Naive B cell (primary cell): ENCODE measurements at regions not wholly inside any gene's neighbourhood (a gene's known extent, or its start where the extent isn't known, plus 50 kb on each side); places are given as distances from the start of the nearest gene placed in this dataset.

Experiments used
- ATAC-seq, 2 donors: fragments of 150-1000 bp; cut with Tn5 transposase; 2 replicates each; pipeline ENCODE4 v1.10.0; 2021; ENCODE audit warnings: low read depth in 2 of 2, mild to moderate bottlenecking in 2 of 2, moderate library complexity in 2 of 2
- DNase-seq: peaks from one replicate; pipeline ENCODE4 v3.0.0; 2022
- H3K27ac Mint-ChIP-seq, 6 donors: one replicate each; pipeline ENCODE4 v1.8.0; 2020 to 2022; ENCODE audit warnings: mild to moderate bottlenecking in 6 of 6, mixed read lengths in 6 of 6, moderate library complexity in 5 of 6, inconsistent platforms in 2 of 6
- H3K27me3 Mint-ChIP-seq, 3 donors: one replicate each; pipeline ENCODE4 v1.8.0; 2021 to 2022; ENCODE audit warnings: mixed read lengths in 3 of 3, mild to moderate bottlenecking in 1 of 3
- H3K36me3 Mint-ChIP-seq, 2 donors: one replicate each; pipeline ENCODE4 v1.8.0; 2020 to 2022; ENCODE audit warnings: mixed read lengths in 2 of 2, inconsistent platforms in 1 of 2, mild to moderate bottlenecking in 1 of 2
- H3K4me1 Mint-ChIP-seq, 3 donors: one replicate each; pipeline ENCODE4 v1.8.0; 2020 to 2022; ENCODE audit warnings: mixed read lengths in 3 of 3, inconsistent platforms in 1 of 3, mild to moderate bottlenecking in 1 of 3, moderate library complexity in 1 of 3
- H3K4me3 Mint-ChIP-seq, 8 donors: one replicate each; pipeline ENCODE4 v1.8.0; 2020 to 2022; ENCODE audit warnings: mild to moderate bottlenecking in 8 of 8, mixed read lengths in 8 of 8, moderate library complexity in 8 of 8, inconsistent platforms in 2 of 8
- H3K9me3 Mint-ChIP-seq, 7 donors: one replicate each; pipeline ENCODE4 v1.8.0; 2020 to 2022; ENCODE audit warnings: mixed read lengths in 7 of 7, mild to moderate bottlenecking in 5 of 7, inconsistent platforms in 2 of 7, moderate library complexity in 1 of 7

- Mint-ChIP-seq H3K4me1 (no peaks in the 10 kb centered on the region), H3K27me3 (no peaks in the 10 kb centered on the region)
- ATAC-seq = no peak
Observed at GRCh38 chr18:38362286-38362792, 796.7 kb upstream of the CELF4 start.

DNA sequence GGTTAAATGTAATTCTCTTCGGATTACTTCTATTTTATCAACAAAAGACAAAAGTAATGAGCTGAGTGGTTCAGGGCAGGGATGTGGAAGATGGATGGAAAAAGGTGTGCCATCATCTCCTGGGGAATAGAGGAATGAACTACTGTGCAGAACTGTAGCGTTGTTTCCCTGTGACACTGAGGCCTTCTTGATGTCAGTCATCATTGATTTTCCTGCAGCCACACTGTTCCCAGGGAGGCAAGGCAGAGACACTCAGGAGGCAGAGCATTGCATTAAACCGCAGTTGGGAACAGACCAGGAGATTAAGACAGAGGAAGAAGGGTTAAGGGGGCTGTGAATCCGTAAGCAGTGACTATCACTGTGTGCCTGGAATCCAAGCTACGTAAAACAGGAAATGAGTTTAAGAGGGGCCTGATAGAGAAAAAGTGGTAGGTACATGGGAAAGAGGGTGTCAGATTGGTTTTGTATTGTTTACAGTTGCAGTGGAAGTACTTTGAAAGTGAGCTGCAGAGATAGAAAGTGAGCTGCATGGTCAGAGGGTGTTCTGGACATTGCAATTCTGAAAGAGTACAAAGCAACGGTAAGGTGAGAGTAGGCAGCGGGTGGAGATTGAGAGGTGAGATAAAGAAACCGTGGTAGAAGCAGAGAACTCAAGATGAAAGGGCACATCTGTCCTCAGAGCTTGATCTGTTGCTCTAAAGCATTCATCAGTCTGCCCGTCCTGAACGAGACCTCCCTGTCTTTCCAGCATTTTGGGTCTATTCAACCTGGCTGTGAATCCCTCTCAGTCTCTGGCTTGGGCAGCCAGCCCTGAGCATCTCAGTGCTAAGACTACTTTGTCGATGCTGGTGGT, 793.4 kb upstream of the CELF4 start:
- Mint-ChIP-seq H3K4me1 (no peaks in the 10 kb centered on the region), H3K9me3 (peaks cover 0 to 4% (median 3%) of the 10 kb centered on the region in 7 donors), H3K27ac (peak overlapping the region in 1 of 6 donors; percentile 29), H3K36me3 (no peaks in the 10 kb centered on the region), H3K4me3 (no peak overlapping the region), H3K27me3 (no peaks in the 10 kb centered on the region)
- no peak for DNase-seq
- ATAC-seq = no peak

More at GRCh38 chr18:38362286-38362792, 796.7 kb upstream of the CELF4 start:
- Mint-ChIP-seq H3K9me3 (peaks cover 0 to 4% (median 2%) of the 10 kb centered on the region in 7 donors), H3K4me3 (no peak overlapping the region), H3K36me3 (no peaks in the 10 kb centered on the region), H3K27ac (no peak overlapping the region)
- DNase-seq = no peak

- DNase-seq = no peak
- peaks cover 0 to 4% (median 1%) of the 10 kb centered on the region in 7 donors for H3K9me3 Mint-ChIP-seq
- no peak overlapping the region for H3K27ac Mint-ChIP-seq
- no peak for ATAC-seq
- H3K4me3 Mint-ChIP-seq = no peak overlapping the region
- H3K4me1 Mint-ChIP-seq = no peaks in the 10 kb centered on the region
- no peaks in the 10 kb centered on the region for H3K36me3 Mint-ChIP-seq
- H3K27me3 Mint-ChIP-seq = no peaks in the 10 kb centered on the region
Observed at GRCh38 chr18:38353149-38353548, 787.6 kb upstream of the CELF4 start.

- DNase-seq (no peak), ATAC-seq (no peak)
- Mint-ChIP-seq H3K36me3 (no peaks in the 10 kb centered on the region), H3K4me3 (peak overlapping the region in 1 of 8 donors; percentile 6), H3K4me1 (no peaks in the 10 kb centered on the region), H3K9me3 (peaks cover 0 to 4% (median 2%) of the 10 kb centered on the region in 7 donors), H3K27me3 (no peaks in the 10 kb centered on the region), H3K27ac (no peak overlapping the region)
Observed at GRCh38 chr18:38350141-38350540, 784.5 kb upstream of the CELF4 start.

GRCh38 chr18:38330573-38330972, 765.0 kb upstream of the CELF4 start:
- H3K4me3 Mint-ChIP-seq = no peak overlapping the region
- no peak for ATAC-seq
- H3K9me3 Mint-ChIP-seq = peaks cover 0 to 6% (median 0%) of the 10 kb centered on the region in 7 donors
- H3K36me3 Mint-ChIP-seq = no peaks in the 10 kb centered on the region
- no peak overlapping the region for H3K27ac Mint-ChIP-seq
- H3K4me1 Mint-ChIP-seq = no peaks in the 10 kb centered on the region
- no peak for DNase-seq
- no peaks in the 10 kb centered on the region for H3K27me3 Mint-ChIP-seq

- H3K4me3 Mint-ChIP-seq = no peak overlapping the region
- ATAC-seq = no peak
- no peaks in the 10 kb centered on the region for H3K36me3 Mint-ChIP-seq
- H3K27me3 Mint-ChIP-seq = no peaks in the 10 kb centered on the region
- H3K4me1 Mint-ChIP-seq = no peaks in the 10 kb centered on the region
- no peak overlapping the region for H3K27ac Mint-ChIP-seq
- DNase-seq = no peak
- peaks cover 0 to 13% (median 0%) of the 10 kb centered on the region in 7 donors for H3K9me3 Mint-ChIP-seq
Observed at GRCh38 chr18:38329145-38329544, 763.5 kb upstream of the CELF4 start.

- Mint-ChIP-seq H3K4me3 (no peak overlapping the region), H3K4me1 (no peaks in the 10 kb centered on the region), H3K27ac (no peak overlapping the region), H3K27me3 (no peaks in the 10 kb centered on the region), H3K9me3 (peaks cover 0 to 18% (median 0%) of the 10 kb centered on the region in 7 donors), H3K36me3 (no peaks in the 10 kb centered on the region)
- no peak for DNase-seq
- ATAC-seq = no peak
Observed at GRCh38 chr18:38322206-38322605, 756.6 kb upstream of the CELF4 start.

GRCh38 chr18:38321262-38321661, 755.7 kb upstream of the CELF4 start:
- Mint-ChIP-seq H3K36me3 (no peaks in the 10 kb centered on the region), H3K27me3 (no peaks in the 10 kb centered on the region), H3K4me1 (no peaks in the 10 kb centered on the region), H3K27ac (no peak overlapping the region), H3K4me3 (no peak overlapping the region), H3K9me3 (peaks cover 0 to 14% (median 0%) of the 10 kb centered on the region in 7 donors)
- no peak for ATAC-seq
- DNase-seq = no peak

DNA sequence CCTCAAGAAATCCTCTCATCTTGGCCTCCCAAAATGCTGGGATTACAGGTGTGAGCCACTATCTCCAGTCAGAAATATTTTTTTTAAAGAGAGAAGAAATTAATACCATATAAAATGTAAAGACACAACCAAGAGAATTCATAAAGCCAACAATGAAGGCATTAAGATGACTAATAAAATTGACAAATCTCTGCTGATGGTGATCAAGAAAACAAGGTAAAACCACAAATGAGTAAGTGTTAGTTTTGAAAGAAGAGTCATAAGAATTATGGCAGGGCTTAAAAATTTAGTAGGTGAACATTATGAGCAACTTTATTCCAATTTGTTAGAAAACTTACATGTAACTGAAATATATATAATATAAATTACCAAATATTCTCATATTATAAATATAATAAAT, 752.8 kb upstream of the CELF4 start:
- no peak overlapping the region for H3K4me3 Mint-ChIP-seq
- no peaks in the 10 kb centered on the region for H3K36me3 Mint-ChIP-seq
- no peak overlapping the region for H3K27ac Mint-ChIP-seq
- H3K9me3 Mint-ChIP-seq = peaks cover 0 to 9% (median 3%) of the 10 kb centered on the region in 7 donors
- no peaks in the 10 kb centered on the region for H3K4me1 Mint-ChIP-seq
- ATAC-seq (no peak), DNase-seq (no peak)
- no peaks in the 10 kb centered on the region for H3K27me3 Mint-ChIP-seq

- H3K27me3 Mint-ChIP-seq = no peaks in the 10 kb centered on the region
- ATAC-seq (no peak), DNase-seq (no peak)
- H3K27ac Mint-ChIP-seq = no peak overlapping the region
- peaks cover 0 to 10% (median 4%) of the 10 kb centered on the region in 7 donors for H3K9me3 Mint-ChIP-seq
- no peaks in the 10 kb centered on the region for H3K4me1 Mint-ChIP-seq
- no peak overlapping the region for H3K4me3 Mint-ChIP-seq
- no peaks in the 10 kb centered on the region for H3K36me3 Mint-ChIP-seq
Observed at GRCh38 chr18:38313831-38314230, 748.2 kb upstream of the CELF4 start.

DNA sequence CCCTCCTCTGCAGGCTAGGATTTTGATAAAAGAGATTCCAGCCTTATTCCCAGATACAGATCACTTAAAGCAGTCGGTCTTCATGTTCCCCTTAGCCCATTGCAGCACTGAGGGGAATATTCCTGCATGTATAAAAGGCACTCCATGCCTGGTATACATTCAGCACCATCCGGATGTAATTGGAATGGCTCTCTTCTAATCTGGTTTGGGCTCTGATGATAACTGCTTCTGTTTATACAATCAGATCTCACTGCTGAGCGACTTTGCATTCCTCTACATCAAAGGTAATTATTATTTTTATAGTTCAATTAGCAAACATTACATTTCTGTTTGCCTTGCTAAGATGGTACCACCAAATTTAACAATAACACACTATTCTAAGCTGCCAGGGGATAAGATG, 746.9 kb upstream of the CELF4 start:
- H3K27me3 Mint-ChIP-seq = no peaks in the 10 kb centered on the region
- H3K27ac Mint-ChIP-seq = no peak overlapping the region
- no peaks in the 10 kb centered on the region for H3K36me3 Mint-ChIP-seq
- ATAC-seq = no peak
- H3K4me1 Mint-ChIP-seq = no peaks in the 10 kb centered on the region
- no peak overlapping the region for H3K4me3 Mint-ChIP-seq
- DNase-seq = no peak
- H3K9me3 Mint-ChIP-seq = peaks cover 0 to 10% (median 5%) of the 10 kb centered on the region in 7 donors

DNA sequence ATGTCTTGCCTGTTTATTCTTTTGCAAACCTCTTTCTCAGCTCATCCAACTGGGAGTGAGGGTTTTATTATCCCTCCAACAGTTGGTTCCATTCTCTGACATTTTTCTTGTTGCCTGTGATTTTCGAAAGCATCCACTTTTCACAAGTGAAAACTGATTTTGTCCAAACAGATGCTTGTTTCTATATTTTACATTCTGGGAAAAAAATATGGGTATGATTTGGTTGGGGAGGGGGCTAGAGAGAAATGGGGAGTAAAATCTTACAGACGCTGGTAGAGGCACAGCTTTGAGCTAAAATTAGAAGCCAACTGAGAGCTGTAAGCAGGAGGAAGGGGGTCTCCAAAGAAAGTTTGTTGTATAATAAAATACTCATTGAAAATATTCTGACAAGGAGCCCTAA, 745.3 kb upstream of the CELF4 start:
- DNase-seq (no peak), ATAC-seq (no peak)
- no peaks in the 10 kb centered on the region for H3K27me3 Mint-ChIP-seq
- H3K4me3 Mint-ChIP-seq = no peak overlapping the region
- no peaks in the 10 kb centered on the region for H3K36me3 Mint-ChIP-seq
- peaks cover 0 to 10% (median 5%) of the 10 kb centered on the region in 7 donors for H3K9me3 Mint-ChIP-seq
- no peak overlapping the region for H3K27ac Mint-ChIP-seq
- H3K4me1 Mint-ChIP-seq = no peaks in the 10 kb centered on the region

GRCh38 chr18:38307914-38308313, 742.3 kb upstream of the CELF4 start:
- ATAC-seq (no peak), DNase-seq (no peak)
- peaks cover 0 to 9% (median 2%) of the 10 kb centered on the region in 7 donors for H3K9me3 Mint-ChIP-seq
- no peak overlapping the region for H3K4me3 Mint-ChIP-seq
- no peaks in the 10 kb centered on the region for H3K27me3 Mint-ChIP-seq
- H3K36me3 Mint-ChIP-seq = no peaks in the 10 kb centered on the region
- no peaks in the 10 kb centered on the region for H3K4me1 Mint-ChIP-seq
- H3K27ac Mint-ChIP-seq = no peak overlapping the region

DNA sequence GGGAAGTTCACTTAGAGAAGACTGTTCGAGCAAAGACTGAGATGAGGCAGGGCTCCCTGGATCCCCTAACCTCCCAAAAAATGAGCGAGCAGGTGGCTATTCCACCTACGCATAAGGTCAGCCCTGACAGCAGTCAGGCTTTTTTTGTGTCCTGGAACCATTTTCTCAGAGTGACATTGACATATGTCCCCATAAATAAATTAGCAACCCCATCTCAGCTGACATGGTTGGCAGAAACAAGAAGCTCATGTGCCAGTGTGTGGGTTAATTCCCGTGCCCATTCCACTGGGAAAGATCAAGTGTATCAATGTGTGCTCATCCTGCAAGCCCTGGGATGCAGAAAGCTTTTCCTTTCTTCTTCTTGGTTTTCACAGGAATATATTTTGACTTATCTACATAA, 740.4 kb upstream of the CELF4 start:
- peaks cover 0 to 13% (median 3%) of the 10 kb centered on the region in 7 donors for H3K9me3 Mint-ChIP-seq
- H3K27me3 Mint-ChIP-seq = no peaks in the 10 kb centered on the region
- ATAC-seq = no peak
- H3K36me3 Mint-ChIP-seq = peaks cover 0 to 8% of the 10 kb centered on the region in 2 donors
- H3K27ac Mint-ChIP-seq = no peak overlapping the region
- H3K4me3 Mint-ChIP-seq = no peak overlapping the region
- H3K4me1 Mint-ChIP-seq = no peaks in the 10 kb centered on the region
- DNase-seq = no peak
